HCT116 (cell line): ENCODE measurements at regions not wholly inside any gene's neighbourhood (a gene's known extent, or its start where the extent isn't known, plus 50 kb on each side); places are given as distances from the start of the nearest gene placed in this dataset.

Experiments
- ATAC-seq: fragments of 200-7000 bp; cut with Tn5 transposase; 2 replicates; pipeline ENCODE4 v1.9.1; 2020; ENCODE audit warnings: mild to moderate bottlenecking, moderate library complexity
- BruUV-seq: library from RNA; stranded (reverse); fragments of 400-500 nt; replicated peaks from 2 replicates; lab custom pipeline; 2021; lab: Mats Ljungman, UMichigan
- CTCF ChIA-PET: fragments of 300-600 bp; sonication (Branson Sonifier 250); formaldehyde crosslinking; loops from one replicate; lab custom pipeline; 2021; ENCODE audit warnings: antibody characterized with exemption; lab: Charles Lee
- POLR2A ChIA-PET: fragments of 300-600, 350-600 bp; sonication (Branson Sonifier 250); formaldehyde crosslinking; loops from one replicate; lab custom pipeline; 2021; ENCODE audit warnings: antibody characterized with exemption; lab: Charles Lee
- RAD21 ChIA-PET, 2 experiments: fragments of 300-600 bp; sonication (Branson Sonifier 250); formaldehyde crosslinking; loops; one replicate each; lab custom pipeline; 2023; ENCODE audit warnings: low total read pairs in 2 of 2; ENCODE audit not compliant: uncharacterized antibody in 2 of 2, unreplicated experiment in 2 of 2, low non-redundant PET in 1 of 2; lab: Charles Lee
- DNase-seq: peaks from one replicate; pipeline ENCODE4 v3.0.0-alpha.2; 2010; ENCODE audit warnings: low read depth, low spot score
- H2AFZ ChIP-seq: fragments of 200-600 bp; shearing (Covaris generic), sonication (generic); 2 replicates; pipeline ENCODE4 v1.6.1; 2017; ENCODE audit warnings: low read depth, mixed run types, mixed read lengths, antibody characterized with exemption, low read length; ENCODE audit not compliant: poor library complexity, severe bottlenecking
- H3K27ac ChIP-seq: 2 replicates; pipeline ENCODE4 v1.5.1; 2012; ENCODE audit warnings: low read depth, low read length
- H3K27me3 ChIP-seq: fragments of 200-600 bp; sonication (generic); 2 replicates; pipeline ENCODE4 v1.6.1; 2016; ENCODE audit warnings: mixed run types, low read length, mixed read lengths; ENCODE audit not compliant: insufficient read depth
- H3K36me3 ChIP-seq, 2 experiments: fragments of 200-500 bp in 1 of 2; fragments of 200-600 bp in 1 of 2; sonication (Bioruptor generic) in 1 of 2; sonication (generic) in 1 of 2; 2 replicates each; pipeline versions ENCODE4 v1.5.1 to v1.6.1; 2014 to 2016; ENCODE audit warnings: low read length in 2 of 2, inconsistent platforms in 1 of 2, mixed read lengths in 1 of 2, mixed run types in 1 of 2; ENCODE audit not compliant: insufficient read depth in 2 of 2, control insufficient read depth in 1 of 2
- H3K4me1 ChIP-seq, 2 experiments: fragments of 200-600 bp in 1 of 2; sonication (generic) in 1 of 2; 2 replicates each; pipeline versions ENCODE4 v1.5.1 to v1.6.1; 2012 to 2017; ENCODE audit warnings: low read length in 2 of 2, inconsistent platforms in 1 of 2, mild to moderate bottlenecking in 1 of 2, mixed read lengths in 1 of 2, mixed run types in 1 of 2, moderate library complexity in 1 of 2; ENCODE audit not compliant: insufficient read depth in 2 of 2, control insufficient read depth in 1 of 2
- H3K4me2 ChIP-seq: fragments of 200-600 bp; sonication (generic); 2 replicates; pipeline ENCODE4 v1.6.1; 2017; ENCODE audit warnings: mixed run types, low read length, mixed read lengths
- H3K4me3 ChIP-seq, 2 experiments: fragments of 200-600 bp in 1 of 2; sonication (generic) in 1 of 2; replicated peaks in 1 of 2; 2 replicates each; pipeline ENCODE4 v1.5.1; 2011 to 2016; ENCODE audit warnings: low read length in 2 of 2, control low read depth in 1 of 2, low read depth in 1 of 2, mild to moderate bottlenecking in 1 of 2, mixed read lengths in 1 of 2, mixed run types in 1 of 2
- H3K79me2 ChIP-seq: fragments of 200-600 bp; sonication (generic); 2 replicates; pipeline ENCODE4 v1.6.1; 2017; ENCODE audit warnings: mild to moderate bottlenecking, mixed run types, low read length, moderate library complexity, mixed read lengths; ENCODE audit not compliant: insufficient read depth
- H3K9ac ChIP-seq: fragments of 200-600 bp; sonication (generic); 2 replicates; pipeline ENCODE4 v1.6.1; 2016; ENCODE audit warnings: low read length, mixed read lengths
- H3K9me2 ChIP-seq: fragments of 200-600 bp; sonication (generic), shearing (Covaris generic); 2 replicates; pipeline ENCODE4 v1.6.1; 2017; ENCODE audit warnings: mixed run types, mild to moderate bottlenecking, moderate library complexity; ENCODE audit not compliant: insufficient read depth
- H3K9me3 ChIP-seq, 2 experiments: fragments of 200-500 bp in 1 of 2; fragments of 200-600 bp in 1 of 2; sonication (Bioruptor generic) in 1 of 2; sonication (generic) in 1 of 2; 2 replicates each; pipeline ENCODE4 v1.6.1; 2014 to 2017; ENCODE audit warnings: low read length in 2 of 2, mixed read lengths in 2 of 2, inconsistent platforms in 1 of 2, low read depth in 1 of 2, mild to moderate bottlenecking in 1 of 2, mixed run types in 1 of 2, moderate library complexity in 1 of 2; ENCODE audit not compliant: control insufficient read depth in 1 of 2, insufficient read depth in 1 of 2
- H4K20me1 ChIP-seq: fragments of 200-600 bp; sonication (generic), shearing (Covaris generic); 2 replicates; pipeline ENCODE4 v1.6.1; 2017; ENCODE audit warnings: mixed run types, mild to moderate bottlenecking, moderate library complexity; ENCODE audit not compliant: insufficient read depth
- CBX3 ChIP-seq: IDR thresholded peaks from 2 replicates; pipeline ENCODE4 v1.6.1; 2012; ENCODE audit warnings: low read depth
- CEBPB ChIP-seq: IDR thresholded peaks from 2 replicates; pipeline ENCODE4 v1.6.1; 2012; ENCODE audit warnings: low read depth
- CTCF ChIP-seq, 3 experiments: fragments of 200-600 bp in 1 of 3; sonication (generic) in 1 of 3; IDR thresholded peaks in 2 of 3; conservative IDR thresholded peaks in 1 of 3; 2 replicates each; pipeline ENCODE4 v1.5.1; 2012 to 2017; ENCODE audit warnings: low read depth in 2 of 3, low read length in 2 of 3, antibody characterized with exemption in 1 of 3, borderline replicate concordance in 1 of 3, control low read depth in 1 of 3, mild to moderate bottlenecking in 1 of 3, mixed read lengths in 1 of 3, mixed run types in 1 of 3, moderate library complexity in 1 of 3; ENCODE audit not compliant: insufficient read depth in 1 of 3
- EGR1 ChIP-seq: IDR thresholded peaks from 2 replicates; pipeline ENCODE4 v1.6.1; 2012; ENCODE audit warnings: low read depth
- ELF1 ChIP-seq: IDR thresholded peaks from 2 replicates; pipeline ENCODE4 v1.6.1; 2012; ENCODE audit warnings: low read depth, borderline replicate concordance
- EZH2 ChIP-seq: fragments of 200-600 bp; sonication (generic); IDR thresholded peaks from 2 replicates; pipeline ENCODE4 v1.6.1; 2017; ENCODE audit warnings: antibody characterized with exemption, mixed run types
- EZH2phosphoT487 ChIP-seq: fragments of 200-600 bp; IDR thresholded peaks from 2 replicates; pipeline ENCODE4 v1.6.1; 2018; ENCODE audit warnings: antibody characterized with exemption, borderline replicate concordance
- FOSL1 ChIP-seq: IDR thresholded peaks from 2 replicates; pipeline ENCODE4 v1.6.1; 2012; ENCODE audit warnings: low read depth
- JUND ChIP-seq: IDR thresholded peaks from 2 replicates; pipeline ENCODE4 v1.6.1; 2012
- RAD21 ChIP-seq: IDR thresholded peaks from 2 replicates; pipeline ENCODE4 v1.6.1; 2012; ENCODE audit warnings: low read depth, mild to moderate bottlenecking
- REST ChIP-seq: IDR thresholded peaks from 2 replicates; pipeline ENCODE4 v1.6.1; 2012; ENCODE audit warnings: low read depth
- SIN3A ChIP-seq: IDR thresholded peaks from 2 replicates; pipeline ENCODE4 v1.6.1; 2012; ENCODE audit warnings: low read depth
- SP1 ChIP-seq: IDR thresholded peaks from 2 replicates; pipeline ENCODE4 v1.6.1; 2012; ENCODE audit warnings: low read depth
- SRF ChIP-seq: IDR thresholded peaks from 2 replicates; pipeline ENCODE4 v1.6.1; 2012; ENCODE audit warnings: low read depth
- TCF7L2 ChIP-seq: IDR thresholded peaks from 2 replicates; pipeline ENCODE4 v1.7.0; 2011; ENCODE audit warnings: borderline replicate concordance, inconsistent platforms; ENCODE audit not compliant: insufficient read depth, insufficient read length; ENCODE audit errors: extremely low read depth
- YY1 ChIP-seq: IDR thresholded peaks from 2 replicates; pipeline ENCODE4 v1.6.1; 2011; ENCODE audit warnings: low read length, low read depth, moderate library complexity, mild to moderate bottlenecking; ENCODE audit not compliant: insufficient replicate concordance; ENCODE audit errors: extremely low read depth
- ZNF274 ChIP-seq: fragments of 200-500 bp; sonication (Bioruptor generic); IDR thresholded peaks from 2 replicates; pipeline ENCODE4 v1.6.1; 2014; ENCODE audit warnings: mild to moderate bottlenecking, low read depth, low read length, inconsistent platforms
- intact Hi-C: fragments of 100-400 bp; cut with micrococcal nuclease; formaldehyde crosslinking; loops from 2 replicates; pipeline ENCODE4 v1.10.0; 2022
- TF ChIP-seq, protein P1 (sequence below): IDR thresholded peaks from 2 replicates; pipeline ENCODE4 v1.6.1; 2011; ENCODE audit warnings: mild to moderate bottlenecking, low read length, moderate library complexity; ENCODE audit not compliant: insufficient replicate concordance; ENCODE audit errors: extremely low read depth
- TF ChIP-seq, protein P2 (sequence below): IDR thresholded peaks from 2 replicates; pipeline ENCODE4 v1.6.1; 2012
- TF ChIP-seq, protein P3 (sequence below): IDR thresholded peaks from 2 replicates; pipeline ENCODE4 v1.6.1; 2012

GRCh38 chr14:98374136-98374535, 897.9 kb downstream of the BCL11B start:
- Histone ChIP-seq H3K4me2 (no peak overlapping the region), H2AFZ (no peak overlapping the region), H3K9me3 (peaks cover 0 to 3% of the 10 kb centered on the region in 2 experiments; a peak in 2 of 4 replicates), H3K79me2 (no peaks in the 10 kb centered on the region), H4K20me1 (no peaks in the 10 kb centered on the region), H3K36me3 (no peaks in the 10 kb centered on the region), H3K9ac (no peak overlapping the region), H3K4me3 (no peak overlapping the region), H3K27ac (no peak overlapping the region), H3K27me3 (no peaks in the 10 kb centered on the region), H3K9me2 (no peaks in the 10 kb centered on the region), H3K4me1 (no peaks in the 10 kb centered on the region)
- CTCF ChIA-PET, result no interaction called here
- intact Hi-C loops, result no loop called here
- POLR2A ChIA-PET, result no interaction called here
- BruUV-seq, result no TSS peak
- RAD21 ChIA-PET, result no interaction called here
- TF ChIP-seq EZH2phosphoT487 (no peak), EZH2 (no peak), RAD21 (no peak), CTCF (IDR thresholded peaks at IDR 0.05 in 2 of 3, conservative IDR thresholded peaks at IDR 0.05 in 1 of 3; ENCODE audit: borderline replicate concordance in 1 of 3, insufficient read depth in 1 of 3, low read depth in 2 of 3, low read length in 2 of 3) (no peak), SIN3A (no peak), ZNF274 (no peak), YY1 (no peak), JUND (no peak), TCF7L2 (no peak), CEBPB (no peak), FOSL1 (no peak), EGR1 (no peak), ELF1 (no peak), REST (no peak), CBX3 (no peak), SRF (no peak), SP1 (no peak)
- TF ChIP-seq, protein P1, sequence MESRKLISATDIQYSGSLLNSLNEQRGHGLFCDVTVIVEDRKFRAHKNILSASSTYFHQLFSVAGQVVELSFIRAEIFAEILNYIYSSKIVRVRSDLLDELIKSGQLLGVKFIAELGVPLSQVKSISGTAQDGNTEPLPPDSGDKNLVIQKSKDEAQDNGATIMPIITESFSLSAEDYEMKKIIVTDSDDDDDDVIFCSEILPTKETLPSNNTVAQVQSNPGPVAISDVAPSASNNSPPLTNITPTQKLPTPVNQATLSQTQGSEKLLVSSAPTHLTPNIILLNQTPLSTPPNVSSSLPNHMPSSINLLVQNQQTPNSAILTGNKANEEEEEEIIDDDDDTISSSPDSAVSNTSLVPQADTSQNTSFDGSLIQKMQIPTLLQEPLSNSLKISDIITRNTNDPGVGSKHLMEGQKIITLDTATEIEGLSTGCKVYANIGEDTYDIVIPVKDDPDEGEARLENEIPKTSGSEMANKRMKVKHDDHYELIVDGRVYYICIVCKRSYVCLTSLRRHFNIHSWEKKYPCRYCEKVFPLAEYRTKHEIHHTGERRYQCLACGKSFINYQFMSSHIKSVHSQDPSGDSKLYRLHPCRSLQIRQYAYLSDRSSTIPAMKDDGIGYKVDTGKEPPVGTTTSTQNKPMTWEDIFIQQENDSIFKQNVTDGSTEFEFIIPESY, result no peak
- TF ChIP-seq, protein P2, sequence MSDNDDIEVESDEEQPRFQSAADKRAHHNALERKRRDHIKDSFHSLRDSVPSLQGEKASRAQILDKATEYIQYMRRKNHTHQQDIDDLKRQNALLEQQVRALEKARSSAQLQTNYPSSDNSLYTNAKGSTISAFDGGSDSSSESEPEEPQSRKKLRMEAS, result no peak
- TF ChIP-seq, protein P3, sequence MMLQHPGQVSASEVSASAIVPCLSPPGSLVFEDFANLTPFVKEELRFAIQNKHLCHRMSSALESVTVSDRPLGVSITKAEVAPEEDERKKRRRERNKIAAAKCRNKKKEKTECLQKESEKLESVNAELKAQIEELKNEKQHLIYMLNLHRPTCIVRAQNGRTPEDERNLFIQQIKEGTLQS, result no peak
- ATAC-seq (no peak), DNase-seq (no peak)
